NT2/D1 (cell line): ENCODE measurements at regions not wholly inside any gene's neighbourhood (a gene's known extent, or its start where the extent isn't known, plus 50 kb on each side); places are given as distances from the start of the nearest gene placed in this dataset.

Experiments used
- SUZ12 ChIP-seq: IDR thresholded peaks from 2 replicates; pipeline ENCODE4 v1.6.1; 2011; ENCODE audit not compliant: insufficient read length, insufficient read depth; ENCODE audit errors: extremely low read depth
- YY1 ChIP-seq: IDR thresholded peaks from 2 replicates; pipeline ENCODE4 v1.6.1; 2011; ENCODE audit not compliant: insufficient read length, insufficient read depth

DNA sequence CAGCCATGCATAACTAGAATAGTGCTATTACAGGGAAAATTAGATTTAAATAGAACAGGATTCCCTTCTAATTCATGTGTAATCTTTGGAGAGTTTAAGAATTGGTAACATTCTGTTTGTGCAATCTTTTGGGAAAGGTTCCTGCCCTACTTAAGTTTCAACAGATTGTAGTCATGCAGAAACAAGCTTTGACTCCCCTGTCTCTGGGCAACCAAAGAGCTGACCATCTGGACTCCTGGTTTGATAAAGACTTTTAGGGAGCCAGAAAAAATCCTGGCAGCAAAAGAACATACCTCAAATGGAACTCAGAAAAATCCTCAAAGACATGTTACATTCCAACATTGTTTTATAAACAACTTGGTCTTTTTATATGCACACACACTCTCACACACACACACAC, 191.1 kb upstream of the NEIL3 start:
- TF ChIP-seq YY1, result no peak
- TF ChIP-seq SUZ12, result no peak
